ENCODE measurements at regions not wholly inside any gene's neighbourhood (a gene's known extent, or its start where the extent isn't known, plus 50 kb on each side); places are given as distances from the start of the nearest gene placed in this dataset.

DNA sequence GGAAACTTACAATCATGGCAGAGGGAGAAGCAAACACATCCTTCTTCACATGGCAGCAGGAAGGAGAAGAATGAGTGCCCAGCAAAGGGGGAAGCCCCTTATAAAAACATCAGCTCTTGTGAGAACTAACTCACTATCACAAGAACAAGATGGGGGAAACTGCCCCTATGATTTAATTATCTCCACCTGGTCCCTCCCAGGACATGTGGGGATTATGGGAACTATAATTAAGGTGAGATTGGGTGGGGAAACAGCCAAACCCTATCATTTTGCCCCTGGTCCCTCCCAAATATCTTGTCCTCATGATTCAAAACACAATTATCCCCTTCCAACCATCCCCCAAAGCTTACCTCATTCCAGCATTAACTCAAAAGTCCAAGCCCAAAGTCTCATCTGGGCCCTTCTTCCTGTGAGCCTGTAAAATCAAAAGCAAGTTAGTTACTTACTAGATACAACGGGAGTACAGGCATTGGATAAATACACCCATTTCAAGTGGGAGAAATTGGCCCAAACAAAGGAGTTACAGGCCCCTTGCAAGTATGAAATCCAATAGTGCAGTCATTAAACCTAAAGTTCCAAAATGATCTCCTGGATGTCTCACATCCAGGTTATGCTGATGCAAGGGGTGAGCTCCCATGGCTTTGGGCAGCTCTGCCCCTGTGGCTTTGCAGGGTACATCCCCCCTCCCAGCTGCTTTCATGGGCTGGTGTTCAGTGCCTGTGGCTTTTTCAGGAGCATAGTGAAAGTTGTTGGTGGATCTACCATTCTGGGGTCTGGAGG, 122.3 kb downstream of the MYCN start (continued):
- TF ChIP-seq, protein P1, sequence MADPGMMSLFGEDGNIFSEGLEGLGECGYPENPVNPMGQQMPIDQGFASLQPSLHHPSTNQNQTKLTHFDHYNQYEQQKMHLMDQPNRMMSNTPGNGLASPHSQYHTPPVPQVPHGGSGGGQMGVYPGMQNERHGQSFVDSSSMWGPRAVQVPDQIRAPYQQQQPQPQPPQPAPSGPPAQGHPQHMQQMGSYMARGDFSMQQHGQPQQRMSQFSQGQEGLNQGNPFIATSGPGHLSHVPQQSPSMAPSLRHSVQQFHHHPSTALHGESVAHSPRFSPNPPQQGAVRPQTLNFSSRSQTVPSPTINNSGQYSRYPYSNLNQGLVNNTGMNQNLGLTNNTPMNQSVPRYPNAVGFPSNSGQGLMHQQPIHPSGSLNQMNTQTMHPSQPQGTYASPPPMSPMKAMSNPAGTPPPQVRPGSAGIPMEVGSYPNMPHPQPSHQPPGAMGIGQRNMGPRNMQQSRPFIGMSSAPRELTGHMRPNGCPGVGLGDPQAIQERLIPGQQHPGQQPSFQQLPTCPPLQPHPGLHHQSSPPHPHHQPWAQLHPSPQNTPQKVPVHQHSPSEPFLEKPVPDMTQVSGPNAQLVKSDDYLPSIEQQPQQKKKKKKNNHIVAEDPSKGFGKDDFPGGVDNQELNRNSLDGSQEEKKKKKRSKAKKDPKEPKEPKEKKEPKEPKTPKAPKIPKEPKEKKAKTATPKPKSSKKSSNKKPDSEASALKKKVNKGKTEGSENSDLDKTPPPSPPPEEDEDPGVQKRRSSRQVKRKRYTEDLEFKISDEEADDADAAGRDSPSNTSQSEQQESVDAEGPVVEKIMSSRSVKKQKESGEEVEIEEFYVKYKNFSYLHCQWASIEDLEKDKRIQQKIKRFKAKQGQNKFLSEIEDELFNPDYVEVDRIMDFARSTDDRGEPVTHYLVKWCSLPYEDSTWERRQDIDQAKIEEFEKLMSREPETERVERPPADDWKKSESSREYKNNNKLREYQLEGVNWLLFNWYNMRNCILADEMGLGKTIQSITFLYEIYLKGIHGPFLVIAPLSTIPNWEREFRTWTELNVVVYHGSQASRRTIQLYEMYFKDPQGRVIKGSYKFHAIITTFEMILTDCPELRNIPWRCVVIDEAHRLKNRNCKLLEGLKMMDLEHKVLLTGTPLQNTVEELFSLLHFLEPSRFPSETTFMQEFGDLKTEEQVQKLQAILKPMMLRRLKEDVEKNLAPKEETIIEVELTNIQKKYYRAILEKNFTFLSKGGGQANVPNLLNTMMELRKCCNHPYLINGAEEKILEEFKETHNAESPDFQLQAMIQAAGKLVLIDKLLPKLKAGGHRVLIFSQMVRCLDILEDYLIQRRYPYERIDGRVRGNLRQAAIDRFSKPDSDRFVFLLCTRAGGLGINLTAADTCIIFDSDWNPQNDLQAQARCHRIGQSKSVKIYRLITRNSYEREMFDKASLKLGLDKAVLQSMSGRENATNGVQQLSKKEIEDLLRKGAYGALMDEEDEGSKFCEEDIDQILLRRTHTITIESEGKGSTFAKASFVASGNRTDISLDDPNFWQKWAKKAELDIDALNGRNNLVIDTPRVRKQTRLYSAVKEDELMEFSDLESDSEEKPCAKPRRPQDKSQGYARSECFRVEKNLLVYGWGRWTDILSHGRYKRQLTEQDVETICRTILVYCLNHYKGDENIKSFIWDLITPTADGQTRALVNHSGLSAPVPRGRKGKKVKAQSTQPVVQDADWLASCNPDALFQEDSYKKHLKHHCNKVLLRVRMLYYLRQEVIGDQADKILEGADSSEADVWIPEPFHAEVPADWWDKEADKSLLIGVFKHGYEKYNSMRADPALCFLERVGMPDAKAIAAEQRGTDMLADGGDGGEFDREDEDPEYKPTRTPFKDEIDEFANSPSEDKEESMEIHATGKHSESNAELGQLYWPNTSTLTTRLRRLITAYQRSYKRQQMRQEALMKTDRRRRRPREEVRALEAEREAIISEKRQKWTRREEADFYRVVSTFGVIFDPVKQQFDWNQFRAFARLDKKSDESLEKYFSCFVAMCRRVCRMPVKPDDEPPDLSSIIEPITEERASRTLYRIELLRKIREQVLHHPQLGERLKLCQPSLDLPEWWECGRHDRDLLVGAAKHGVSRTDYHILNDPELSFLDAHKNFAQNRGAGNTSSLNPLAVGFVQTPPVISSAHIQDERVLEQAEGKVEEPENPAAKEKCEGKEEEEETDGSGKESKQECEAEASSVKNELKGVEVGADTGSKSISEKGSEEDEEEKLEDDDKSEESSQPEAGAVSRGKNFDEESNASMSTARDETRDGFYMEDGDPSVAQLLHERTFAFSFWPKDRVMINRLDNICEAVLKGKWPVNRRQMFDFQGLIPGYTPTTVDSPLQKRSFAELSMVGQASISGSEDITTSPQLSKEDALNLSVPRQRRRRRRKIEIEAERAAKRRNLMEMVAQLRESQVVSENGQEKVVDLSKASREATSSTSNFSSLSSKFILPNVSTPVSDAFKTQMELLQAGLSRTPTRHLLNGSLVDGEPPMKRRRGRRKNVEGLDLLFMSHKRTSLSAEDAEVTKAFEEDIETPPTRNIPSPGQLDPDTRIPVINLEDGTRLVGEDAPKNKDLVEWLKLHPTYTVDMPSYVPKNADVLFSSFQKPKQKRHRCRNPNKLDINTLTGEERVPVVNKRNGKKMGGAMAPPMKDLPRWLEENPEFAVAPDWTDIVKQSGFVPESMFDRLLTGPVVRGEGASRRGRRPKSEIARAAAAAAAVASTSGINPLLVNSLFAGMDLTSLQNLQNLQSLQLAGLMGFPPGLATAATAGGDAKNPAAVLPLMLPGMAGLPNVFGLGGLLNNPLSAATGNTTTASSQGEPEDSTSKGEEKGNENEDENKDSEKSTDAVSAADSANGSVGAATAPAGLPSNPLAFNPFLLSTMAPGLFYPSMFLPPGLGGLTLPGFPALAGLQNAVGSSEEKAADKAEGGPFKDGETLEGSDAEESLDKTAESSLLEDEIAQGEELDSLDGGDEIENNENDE (IDR thresholded peaks at IDR 0.05; ENCODE audit: insufficient replicate concordance, low read length): no peak
- TF ChIP-seq GABPA (IDR thresholded peaks at IDR 0.05; ENCODE audit: borderline replicate concordance, insufficient read depth, low read length) (no peak), FOSL1 (IDR thresholded peaks at IDR 0.05; ENCODE audit: insufficient read depth, low read depth, low read length) (no peak), ZNF274 (IDR thresholded peaks at IDR 0.05; ENCODE audit: borderline replicate concordance, extremely low read depth, low read length) (no peak), CEBPB (IDR thresholded peaks at IDR 0.05; ENCODE audit: low read depth, low read length) (no peak), MAFK (IDR thresholded peaks at IDR 0.05; ENCODE audit: low read depth, low read length) (no peak), CBX5 (IDR thresholded peaks at IDR 0.05; ENCODE audit: low read depth, low read length) (no peak), EZH2 (IDR thresholded peaks at IDR 0.05; ENCODE audit: low read depth, low read length, severe bottlenecking) (no peak), SP4 (IDR thresholded peaks at IDR 0.05; ENCODE audit: low read length) (no peak)

Data from H1 (cell line).